ENCODE measurements at regions not wholly inside any gene's neighbourhood (a gene's known extent, or its start where the extent isn't known, plus 50 kb on each side); places are given as distances from the start of the nearest gene placed in this dataset.
"Not testable (repeated sequence)": the region's sequence is repeated elsewhere in the genome, so short reads cannot be mapped to it uniquely, and the experiment has no call there.

- Histone ChIP-seq H3K36me3 (ENCODE audit: insufficient read depth in 1 of 2, low read depth in 1 of 2) (no peaks in the 10 kb centered on the region), H3K4me3 (no peak overlapping the region), H3K9me3 (no peaks in the 10 kb centered on the region), H3K27ac (no peak overlapping the region), H3K27me3 (ENCODE audit: insufficient read depth in 3 of 3, low read length in 2 of 3) (no peaks in the 10 kb centered on the region), H3K4me1 (peaks cover 16% of the 10 kb centered on the region)
- WGBS, 3 donors = 82 to 94% (median 82%) methylated on average over 1 of the region's 1 CpG
- ATAC-seq = no peak
- intact Hi-C loops (cut with DNase I) = no loop called here
- no peak for DNase-seq
- TF ChIP-seq CTCF (IDR thresholded peaks at IDR 0.05) = no peak
Observed at GRCh38 chr2:52474091-52474490, 1293.5 kb upstream of the CHAC2 start.

GRCh38 chr2:52473526-52473925 is 1294.1 kb upstream of the CHAC2 start:
- Histone ChIP-seq H3K27ac (no peak overlapping the region), H3K27me3 (ENCODE audit: insufficient read depth in 3 of 3, low read length in 2 of 3) (no peaks in the 10 kb centered on the region), H3K9me3 (no peaks in the 10 kb centered on the region), H3K36me3 (ENCODE audit: insufficient read depth in 1 of 2, low read depth in 1 of 2) (no peaks in the 10 kb centered on the region), H3K4me3 (no peak overlapping the region), H3K4me1 (peaks cover 16% of the 10 kb centered on the region)
- no peak for ATAC-seq
- 27 to 46% (median 32%) methylated on average over 2 of the region's 2 CpGs for WGBS, 3 donors
- no peak for DNase-seq
- no peak for TF ChIP-seq CTCF (IDR thresholded peaks at IDR 0.05)
- intact Hi-C loops (cut with DNase I) = no loop called here

- intact Hi-C loops (cut with DNase I); H3K27me3 ChIP-seq (ENCODE audit: insufficient read depth in 3 of 3, low read length in 2 of 3); ATAC-seq; DNase-seq; H3K9me3 ChIP-seq; H3K27ac ChIP-seq; H3K36me3 ChIP-seq (ENCODE audit: insufficient read depth in 1 of 2, low read depth in 1 of 2); H3K4me1 ChIP-seq; H3K4me3 ChIP-seq: not testable (repeated sequence)
- WGBS, 3 donors = 83 to 94% (median 91%) methylated on average over 1 of the region's 1 CpG
Observed at GRCh38 chr2:52470457-52470856, 1297.1 kb upstream of the CHAC2 start.

GRCh38 chr2:52467189-52467588 is 1300.4 kb upstream of the CHAC2 start:
- 85 to 89% (median 86%) methylated on average over 2 of the region's 2 CpGs for WGBS, 3 donors
- TF ChIP-seq CTCF (IDR thresholded peaks at IDR 0.05) = no peak
- no peaks in the 10 kb centered on the region for H3K4me1 ChIP-seq
- no peak for DNase-seq
- intact Hi-C loops (cut with DNase I) = no loop called here
- ATAC-seq = no peak
- no peak overlapping the region for H3K27ac ChIP-seq
- no peaks in the 10 kb centered on the region for H3K9me3 ChIP-seq
- no peaks in the 10 kb centered on the region for H3K27me3 ChIP-seq (ENCODE audit: insufficient read depth in 3 of 3, low read length in 2 of 3)
- H3K4me3 ChIP-seq = no peak overlapping the region
- H3K36me3 ChIP-seq (ENCODE audit: insufficient read depth in 1 of 2, low read depth in 1 of 2) = no peaks in the 10 kb centered on the region

- H3K27ac ChIP-seq = no peak overlapping the region
- intact Hi-C loops (cut with DNase I) = no loop called here
- no peaks in the 10 kb centered on the region for H3K27me3 ChIP-seq (ENCODE audit: insufficient read depth in 3 of 3, low read length in 2 of 3)
- TF ChIP-seq CTCF (IDR thresholded peaks at IDR 0.05) = no peak
- WGBS, 3 donors = 72 to 80% (median 75%) methylated on average over 3 of the region's 3 CpGs
- no peak overlapping the region for H3K4me3 ChIP-seq
- no peaks in the 10 kb centered on the region for H3K9me3 ChIP-seq
- no peak for DNase-seq
- no peaks in the 10 kb centered on the region for H3K36me3 ChIP-seq (ENCODE audit: insufficient read depth in 1 of 2, low read depth in 1 of 2)
- no peaks in the 10 kb centered on the region for H3K4me1 ChIP-seq
- no peak for ATAC-seq
Observed at GRCh38 chr2:52465287-52465686, 1302.3 kb upstream of the CHAC2 start.

Data from psoas muscle (tissue), 7 donors.